ENCODE measurements at regions not wholly inside any gene's neighbourhood (a gene's known extent, or its start where the extent isn't known, plus 50 kb on each side); places are given as distances from the start of the nearest gene placed in this dataset.

- Mint-ChIP-seq H3K27ac (no peak overlapping the region), H3K27me3 (peaks cover 0 to 5% (median 4%) of the 10 kb centered on the region in 3 donors), H3K9me3 (no peaks in the 10 kb centered on the region), H3K4me1 (no peaks in the 10 kb centered on the region), H3K4me3 (no peak overlapping the region), H3K36me3 (no peaks in the 10 kb centered on the region)
- no peak for DNase-seq
- no peak for ATAC-seq (ENCODE audit: low read depth in 2 of 2)
Observed at GRCh38 chr18:5651736-5652135, 107.9 kb upstream of the EPB41L3 start.

- no peaks in the 10 kb centered on the region for H3K4me1 Mint-ChIP-seq
- H3K27ac Mint-ChIP-seq: no peak overlapping the region
- ATAC-seq (ENCODE audit: low read depth in 2 of 2) (no peak), DNase-seq (no peak)
- H3K36me3 Mint-ChIP-seq: no peaks in the 10 kb centered on the region
- no peaks in the 10 kb centered on the region for H3K9me3 Mint-ChIP-seq
- H3K27me3 Mint-ChIP-seq: peaks cover 0 to 9% (median 5%) of the 10 kb centered on the region in 3 donors
- no peak overlapping the region for H3K4me3 Mint-ChIP-seq
Observed at GRCh38 chr18:5649439-5649838, 105.6 kb upstream of the EPB41L3 start.

GRCh38 chr18:5646739-5647138 lies 102.9 kb upstream of the EPB41L3 start:
- H3K27me3 Mint-ChIP-seq: peaks cover 5 to 9% (median 9%) of the 10 kb centered on the region in 3 donors
- ATAC-seq (ENCODE audit: low read depth in 2 of 2) (no peak), DNase-seq (no peak)
- H3K4me3 Mint-ChIP-seq: no peak overlapping the region
- H3K27ac Mint-ChIP-seq: no peak overlapping the region
- no peaks in the 10 kb centered on the region for H3K36me3 Mint-ChIP-seq
- no peaks in the 10 kb centered on the region for H3K9me3 Mint-ChIP-seq
- H3K4me1 Mint-ChIP-seq: no peaks in the 10 kb centered on the region

- ATAC-seq (ENCODE audit: low read depth in 2 of 2): no peak
- Mint-ChIP-seq H3K4me1 (no peaks in the 10 kb centered on the region), H3K4me3 (no peak overlapping the region), H3K27me3 (peaks cover 2 to 27% (median 5%) of the 10 kb centered on the region in 3 donors), H3K36me3 (no peaks in the 10 kb centered on the region), H3K27ac (no peak overlapping the region), H3K9me3 (peaks cover 0 to 9% (median 0%) of the 10 kb centered on the region in 7 donors)
- no peak for DNase-seq
Observed at GRCh38 chr18:5643288-5643687, 99.5 kb upstream of the EPB41L3 start.

GRCh38 chr18:5640939-5641338 lies 97.1 kb upstream of the EPB41L3 start:
- Mint-ChIP-seq H3K36me3 (no peaks in the 10 kb centered on the region), H3K4me1 (no peaks in the 10 kb centered on the region), H3K27me3 (peaks cover 4 to 33% (median 14%) of the 10 kb centered on the region in 3 donors), H3K9me3 (peaks cover 0 to 13% (median 0%) of the 10 kb centered on the region in 7 donors), H3K4me3 (no peak overlapping the region), H3K27ac (no peak overlapping the region)
- no peak for DNase-seq
- ATAC-seq (ENCODE audit: low read depth in 2 of 2): no peak

- Mint-ChIP-seq H3K36me3 (no peaks in the 10 kb centered on the region), H3K27me3 (peaks cover 11 to 49% (median 22%) of the 10 kb centered on the region in 3 donors), H3K4me1 (no peaks in the 10 kb centered on the region), H3K4me3 (no peak overlapping the region), H3K9me3 (peaks cover 0 to 17% (median 0%) of the 10 kb centered on the region in 7 donors), H3K27ac (no peak overlapping the region)
- no peak for ATAC-seq (ENCODE audit: low read depth in 2 of 2)
- DNase-seq: no peak
Observed at GRCh38 chr18:5639131-5639530, 95.3 kb upstream of the EPB41L3 start.

- Mint-ChIP-seq H3K27me3 (peaks cover 37 to 53% (median 52%) of the 10 kb centered on the region in 3 donors), H3K27ac (no peak overlapping the region), H3K4me3 (no peak overlapping the region), H3K4me1 (peaks cover 0 to 10% (median 4%) of the 10 kb centered on the region in 3 donors), H3K36me3 (no peaks in the 10 kb centered on the region), H3K9me3 (peaks cover 0 to 8% (median 0%) of the 10 kb centered on the region in 7 donors)
- DNase-seq (no peak), ATAC-seq (ENCODE audit: low read depth in 2 of 2) (no peak)
Observed at GRCh38 chr18:5632041-5632440, 88.2 kb upstream of the EPB41L3 start.

GRCh38 chr18:5630900-5631413 lies 87.2 kb upstream of the EPB41L3 start:
- H3K27me3 Mint-ChIP-seq: peaks cover 32 to 47% (median 47%) of the 10 kb centered on the region in 3 donors
- DNase-seq (no peak), ATAC-seq (ENCODE audit: low read depth in 2 of 2) (no peak)
- H3K9me3 Mint-ChIP-seq: peaks cover 0 to 5% (median 0%) of the 10 kb centered on the region in 7 donors
- peaks cover 0 to 10% (median 4%) of the 10 kb centered on the region in 3 donors for H3K4me1 Mint-ChIP-seq
- no peak overlapping the region for H3K27ac Mint-ChIP-seq
- peak overlapping the region in 4 of 8 donors; percentile 15 to 74 (median 34) for H3K4me3 Mint-ChIP-seq
- no peaks in the 10 kb centered on the region for H3K36me3 Mint-ChIP-seq

GRCh38 chr18:5630057-5630899 lies 86.5 kb upstream of the EPB41L3 start:
- Mint-ChIP-seq H3K27me3 (peaks cover 28 to 46% (median 41%) of the 10 kb centered on the region in 3 donors), H3K36me3 (no peaks in the 10 kb centered on the region), H3K4me1 (peaks cover 0 to 10% (median 4%) of the 10 kb centered on the region in 3 donors), H3K4me3 (peak overlapping the region in 3 of 8 donors; percentile 15 to 42 (median 26)), H3K9me3 (peaks cover 0 to 4% (median 0%) of the 10 kb centered on the region in 7 donors), H3K27ac (no peak overlapping the region)
- DNase-seq (no peak), ATAC-seq (ENCODE audit: low read depth in 2 of 2) (no peak)

- ATAC-seq (ENCODE audit: low read depth in 2 of 2) (no peak), DNase-seq (no peak)
- Mint-ChIP-seq H3K27ac (no peak overlapping the region), H3K9me3 (peaks cover 0 to 4% (median 0%) of the 10 kb centered on the region in 7 donors), H3K4me1 (peaks cover 0 to 10% (median 4%) of the 10 kb centered on the region in 3 donors), H3K27me3 (peaks cover 26 to 32% (median 26%) of the 10 kb centered on the region in 3 donors), H3K4me3 (peak overlapping the region in 4 of 8 donors; percentile 10 to 64 (median 44)), H3K36me3 (no peaks in the 10 kb centered on the region)
Observed at GRCh38 chr18:5628512-5629255, 84.9 kb upstream of the EPB41L3 start.

GRCh38 chr18:5627776-5628511 lies 84.1 kb upstream of the EPB41L3 start:
- Mint-ChIP-seq H3K4me1 (peaks cover 0 to 10% (median 4%) of the 10 kb centered on the region in 3 donors), H3K4me3 (peak overlapping the region; percentile 30 to 82 (median 65)), H3K27ac (no peak overlapping the region), H3K27me3 (peaks cover 18 to 27% (median 26%) of the 10 kb centered on the region in 3 donors), H3K36me3 (no peaks in the 10 kb centered on the region), H3K9me3 (no peaks in the 10 kb centered on the region)
- ATAC-seq (ENCODE audit: low read depth in 2 of 2) (no peak), DNase-seq (no peak)

GRCh38 chr18:5626130-5626880 lies 82.5 kb upstream of the EPB41L3 start:
- Mint-ChIP-seq H3K4me3 (no peak overlapping the region), H3K36me3 (no peaks in the 10 kb centered on the region), H3K9me3 (no peaks in the 10 kb centered on the region), H3K27ac (no peak overlapping the region), H3K4me1 (peaks cover 0 to 9% (median 4%) of the 10 kb centered on the region in 3 donors), H3K27me3 (peaks cover 5 to 19% (median 16%) of the 10 kb centered on the region in 3 donors)
- DNase-seq: no peak
- ATAC-seq (ENCODE audit: low read depth in 2 of 2): no peak

All from naive B cell (primary cell).